ENCODE measurements at regions not wholly inside any gene's neighbourhood (a gene's known extent, or its start where the extent isn't known, plus 50 kb on each side); places are given as distances from the start of the nearest gene placed in this dataset.

DNA sequence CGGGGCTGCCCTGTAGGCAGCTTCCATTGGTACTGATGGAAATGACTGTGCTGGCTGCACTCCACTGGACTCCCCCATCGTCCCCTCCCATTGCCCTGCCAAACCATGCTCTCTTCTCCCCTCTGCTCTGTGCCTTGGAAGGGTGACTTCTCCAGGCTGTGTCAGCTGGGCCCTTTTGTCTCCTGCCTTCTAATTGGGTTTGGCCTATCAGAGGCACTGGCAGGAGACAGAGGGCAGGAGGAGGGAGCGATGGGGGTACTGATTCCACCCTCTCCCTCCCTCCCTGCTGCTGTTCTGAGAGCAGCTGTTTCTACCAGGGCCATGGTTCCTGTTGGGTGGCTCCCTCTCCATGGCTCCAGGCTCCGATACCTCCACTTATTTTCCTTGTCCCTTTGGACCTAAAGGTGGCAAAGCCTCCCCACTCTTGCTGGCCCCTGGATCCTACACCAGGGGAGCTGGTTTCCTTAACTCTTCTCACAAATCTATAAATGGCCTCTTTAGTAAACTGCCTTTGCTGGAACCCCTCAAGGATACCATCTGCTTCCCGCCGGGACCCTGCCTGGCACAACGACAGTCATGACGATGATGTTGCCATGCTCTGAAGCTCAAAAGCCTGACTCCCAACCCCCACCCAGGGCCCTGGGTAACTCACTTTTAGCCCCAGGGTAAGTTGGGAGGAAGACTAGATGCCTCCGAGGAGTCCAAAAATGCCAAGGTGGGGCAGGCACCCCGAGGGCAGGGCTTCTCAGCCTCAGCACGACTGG, 123.8 kb upstream of the RPL38 start:
- no peaks in the 10 kb centered on the region for H3F3A ChIP-seq (ENCODE audit: insufficient read depth, low read length)
- H4K20me1 ChIP-seq (ENCODE audit: insufficient read depth, low read length), result no peaks in the 10 kb centered on the region
- H3K4me2 ChIP-seq (ENCODE audit: low read depth, low read length), result no peak overlapping the region
- TF ChIP-seq CTCF (IDR thresholded peaks at IDR 0.05; ENCODE audit: low read length) (no peak), EZH2 (optimal IDR thresholded peaks at IDR 0.05; ENCODE audit: low read depth, low read length) (no peak), EZH2phosphoT487 (IDR thresholded peaks at IDR 0.05; ENCODE audit: low read length) (no peak)
- H2AFZ ChIP-seq (ENCODE audit: low read length), result no peak overlapping the region
- no peaks in the 10 kb centered on the region for H3K9me2 ChIP-seq (replicated peaks; ENCODE audit: insufficient read depth, low read length)
- no peak overlapping the region for H3K27ac ChIP-seq (ENCODE audit: low read length)
- no peaks in the 10 kb centered on the region for H3K36me3 ChIP-seq (replicated peaks; ENCODE audit: insufficient read depth, low read length)
- no peaks in the 10 kb centered on the region for H3K4me1 ChIP-seq (ENCODE audit: low read length)
- peaks cover 68% of the 10 kb centered on the region for H3K27me3 ChIP-seq (replicated peaks; ENCODE audit: insufficient read depth, low read length)
- DNase-seq, result no peak
- H3K9me3 ChIP-seq (replicated peaks; ENCODE audit: insufficient read depth, low read length), result no peaks in the 10 kb centered on the region
- H3K79me2 ChIP-seq (ENCODE audit: low read length), result no peaks in the 10 kb centered on the region
- no peak overlapping the region for H3K4me3 ChIP-seq (ENCODE audit: low read length)
- no peak overlapping the region for H3K9ac ChIP-seq (ENCODE audit: low read length)

DNA sequence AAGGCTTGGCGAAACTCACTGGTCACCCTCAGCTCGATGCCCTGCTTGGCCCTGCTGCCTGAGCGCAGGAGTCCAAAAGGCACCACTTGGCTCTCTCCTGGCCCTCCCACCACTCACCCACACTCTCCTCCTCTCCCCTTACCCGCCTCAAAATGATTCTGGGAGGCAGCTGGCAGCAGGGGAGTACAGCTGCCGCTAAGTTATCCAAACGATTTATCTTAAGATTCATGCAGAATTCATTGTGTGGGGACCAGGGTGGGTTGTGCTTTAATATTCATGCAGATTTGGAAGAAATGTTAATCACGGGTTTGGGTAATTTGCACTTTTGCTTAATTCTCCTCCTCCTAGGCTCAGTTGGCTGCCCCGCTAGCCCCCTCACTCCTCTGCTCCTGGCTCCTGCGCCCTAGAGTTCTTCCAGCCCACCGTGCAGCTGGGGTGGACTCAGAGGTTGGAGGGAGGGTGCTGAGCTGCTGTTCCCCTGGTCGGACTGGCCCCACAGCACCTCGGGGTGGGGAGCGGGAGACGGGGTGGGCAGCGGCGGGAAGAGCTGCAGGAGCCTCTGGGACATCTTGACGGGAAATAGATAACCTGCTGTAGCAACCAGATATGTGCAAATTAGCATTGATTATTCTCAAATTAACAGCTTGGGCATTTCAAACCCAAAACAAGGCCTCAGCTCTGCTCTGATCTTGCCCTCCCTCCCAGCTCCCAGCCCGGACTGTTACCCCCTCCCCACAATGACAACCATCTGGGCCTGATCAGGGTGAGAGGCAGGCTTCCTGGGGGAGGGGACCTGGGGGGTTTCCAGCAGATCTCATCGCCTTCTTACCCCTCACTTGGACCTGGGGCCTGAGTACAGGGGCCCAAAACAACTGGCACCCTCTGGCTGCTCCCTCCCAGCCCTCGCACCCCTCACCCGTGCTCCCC, 122.6 kb upstream of the RPL38 start:
- TF ChIP-seq CTCF (IDR thresholded peaks at IDR 0.05; ENCODE audit: low read length) (no peak), EZH2 (optimal IDR thresholded peaks at IDR 0.05; ENCODE audit: low read depth, low read length) (no peak), EZH2phosphoT487 (IDR thresholded peaks at IDR 0.05; ENCODE audit: low read length) (no peak)
- no peaks in the 10 kb centered on the region for H3K4me1 ChIP-seq (ENCODE audit: low read length)
- H3K27ac ChIP-seq (ENCODE audit: low read length), result no peak overlapping the region
- H3K9me2 ChIP-seq (replicated peaks; ENCODE audit: insufficient read depth, low read length), result no peaks in the 10 kb centered on the region
- no peak overlapping the region for H3K4me2 ChIP-seq (ENCODE audit: low read depth, low read length)
- H3K9me3 ChIP-seq (replicated peaks; ENCODE audit: insufficient read depth, low read length), result no peaks in the 10 kb centered on the region
- H2AFZ ChIP-seq (ENCODE audit: low read length), result no peak overlapping the region
- peaks cover 80% of the 10 kb centered on the region for H3K27me3 ChIP-seq (replicated peaks; ENCODE audit: insufficient read depth, low read length)
- H3K79me2 ChIP-seq (ENCODE audit: low read length), result no peaks in the 10 kb centered on the region
- no peaks in the 10 kb centered on the region for H3K36me3 ChIP-seq (replicated peaks; ENCODE audit: insufficient read depth, low read length)
- no peaks in the 10 kb centered on the region for H3F3A ChIP-seq (ENCODE audit: insufficient read depth, low read length)
- DNase-seq, result no peak
- no peaks in the 10 kb centered on the region for H4K20me1 ChIP-seq (ENCODE audit: insufficient read depth, low read length)
- no peak overlapping the region for H3K4me3 ChIP-seq (ENCODE audit: low read length)
- H3K9ac ChIP-seq (ENCODE audit: low read length), result no peak overlapping the region

GRCh38 chr17:74082886-74083285, 120.6 kb upstream of the RPL38 start:
- Histone ChIP-seq H3K9me3 (replicated peaks; ENCODE audit: insufficient read depth, low read length) (no peaks in the 10 kb centered on the region), H3K27me3 (replicated peaks; ENCODE audit: insufficient read depth, low read length) (peaks cover 93% of the 10 kb centered on the region), H4K20me1 (ENCODE audit: insufficient read depth, low read length) (no peaks in the 10 kb centered on the region), H3K4me3 (ENCODE audit: low read length) (no peak overlapping the region), H3K27ac (ENCODE audit: low read length) (no peak overlapping the region), H3K9ac (ENCODE audit: low read length) (no peak overlapping the region), H3K4me2 (ENCODE audit: low read depth, low read length) (no peak overlapping the region), H3K79me2 (ENCODE audit: low read length) (no peaks in the 10 kb centered on the region), H3K36me3 (replicated peaks; ENCODE audit: insufficient read depth, low read length) (no peaks in the 10 kb centered on the region), H3K4me1 (ENCODE audit: low read length) (no peaks in the 10 kb centered on the region), H3K9me2 (replicated peaks; ENCODE audit: insufficient read depth, low read length) (no peaks in the 10 kb centered on the region), H2AFZ (ENCODE audit: low read length) (no peak overlapping the region), H3F3A (ENCODE audit: insufficient read depth, low read length) (no peaks in the 10 kb centered on the region)
- TF ChIP-seq CTCF (IDR thresholded peaks at IDR 0.05; ENCODE audit: low read length) (no peak), EZH2phosphoT487 (IDR thresholded peaks at IDR 0.05; ENCODE audit: low read length) (no peak), EZH2 (optimal IDR thresholded peaks at IDR 0.05; ENCODE audit: low read depth, low read length) (no peak)
- no peak for DNase-seq

Data from MM.1S (cell line).